GM12864 (cell line): ENCODE measurements at regions not wholly inside any gene's neighbourhood (a gene's known extent, or its start where the extent isn't known, plus 50 kb on each side); places are given as distances from the start of the nearest gene placed in this dataset.
A peak's percentile ranks its signal among the peaks of the same experiment; 100 is the strongest.

Experiments
- DNase-seq: peaks from one replicate; pipeline ENCODE4 v3.0.0-alpha.2; 2011; ENCODE audit warnings: low read depth
- H3K4me3 ChIP-seq: 2 replicates; pipeline ENCODE4 v1.5.1; 2011; ENCODE audit warnings: mild to moderate bottlenecking, low read depth, low read length, control low read depth
- CTCF ChIP-seq: IDR thresholded peaks from 2 replicates; pipeline ENCODE4 v1.5.1; 2011; ENCODE audit warnings: low read depth, mild to moderate bottlenecking, moderate library complexity, low read length, control low read depth, inconsistent platforms; ENCODE audit errors: missing control alignments

- no peak overlapping the region for H3K4me3 ChIP-seq
- DNase-seq = no peak
- TF ChIP-seq CTCF = peak; percentile 17
Measured at GRCh38 chr12:30134229-30134628, 350.5 kb upstream of the TMTC1 start.

GRCh38 chr12:30126944-30127343 lies 343.2 kb upstream of the TMTC1 start:
- no peak overlapping the region for H3K4me3 ChIP-seq
- no peak for DNase-seq
- no peak for TF ChIP-seq CTCF

GRCh38 chr12:30120522-30120921 lies 336.8 kb upstream of the TMTC1 start:
- no peak for DNase-seq
- TF ChIP-seq CTCF = no peak
- H3K4me3 ChIP-seq = no peak overlapping the region

GRCh38 chr12:30117483-30117882 lies 333.7 kb upstream of the TMTC1 start:
- no peak for TF ChIP-seq CTCF
- no peak overlapping the region for H3K4me3 ChIP-seq
- no peak for DNase-seq

GRCh38 chr12:30111719-30112118 lies 328.0 kb upstream of the TMTC1 start:
- no peak overlapping the region for H3K4me3 ChIP-seq
- DNase-seq = no peak
- no peak for TF ChIP-seq CTCF

- no peak for TF ChIP-seq CTCF
- H3K4me3 ChIP-seq = no peak overlapping the region
- DNase-seq = no peak
Measured at GRCh38 chr12:30110958-30111586, 327.3 kb upstream of the TMTC1 start.

- no peak for DNase-seq
- H3K4me3 ChIP-seq = no peak overlapping the region
- no peak for TF ChIP-seq CTCF
Measured at GRCh38 chr12:30110498-30110897, 326.8 kb upstream of the TMTC1 start.
